Keratinocyte (primary cell): ENCODE measurements at regions not wholly inside any gene's neighbourhood (a gene's known extent, or its start where the extent isn't known, plus 50 kb on each side); places are given as distances from the start of the nearest gene placed in this dataset.

Source experiments
- DNase-seq: peaks from one replicate; pipeline ENCODE4 v3.0.0-alpha.2; 2011; ENCODE audit warnings: low read depth, missing footprints, low spot score
- FAIRE-seq: peaks from 2 replicates; lab custom pipeline; 2011; peaks lifted over from hg19 to GRCh38; lab: Jason Lieb, UNC
- H2AFZ ChIP-seq: 2 replicates; pipeline ENCODE4 v1.6.0; 2012; ENCODE audit warnings: low read length, control low read depth, inconsistent platforms; ENCODE audit not compliant: control insufficient read depth
- H3K27ac ChIP-seq: 2 replicates; pipeline ENCODE4 v1.5.1; 2011; ENCODE audit warnings: low read length; ENCODE audit not compliant: control insufficient read depth, insufficient read depth
- H3K27me3 ChIP-seq: 3 replicates; pipeline ENCODE4 v1.6.0; 2011; ENCODE audit warnings: low read length; ENCODE audit not compliant: control insufficient read depth, insufficient read depth; ENCODE audit errors: extremely low read depth
- H3K36me3 ChIP-seq, 2 experiments: 2 replicates in 1 of 2; 3 replicates in 1 of 2; pipeline ENCODE4 v1.5.1; 2011; ENCODE audit warnings: low read length in 2 of 2, mild to moderate bottlenecking in 1 of 2; ENCODE audit not compliant: control insufficient read depth in 2 of 2, insufficient read depth in 2 of 2; ENCODE audit errors: extremely low read depth in 1 of 2
- H3K4me1 ChIP-seq: 3 replicates; pipeline ENCODE4 v1.5.1; 2011; ENCODE audit warnings: low read length; ENCODE audit not compliant: control insufficient read depth, insufficient read depth; ENCODE audit errors: extremely low read depth
- H3K4me2 ChIP-seq: 3 replicates; pipeline ENCODE4 v1.6.0; 2011; ENCODE audit warnings: low read depth, low read length; ENCODE audit not compliant: control insufficient read depth, insufficient read depth; ENCODE audit errors: extremely low read depth
- H3K4me3 ChIP-seq, 3 experiments: fragments of 200-600 bp in 1 of 3; sonication (generic) in 1 of 3; 2 replicates in 2 of 3; 3 replicates in 1 of 3; pipeline ENCODE4 v1.5.1; 2011 to 2016; ENCODE audit warnings: low read length in 3 of 3, mild to moderate bottlenecking in 3 of 3, control low read depth in 2 of 3, inconsistent platforms in 1 of 3, low read depth in 1 of 3, mixed read lengths in 1 of 3, mixed run types in 1 of 3, moderate library complexity in 1 of 3; ENCODE audit not compliant: control insufficient read depth in 2 of 3, insufficient read depth in 2 of 3; ENCODE audit errors: extremely low read depth in 1 of 3
- H3K79me2 ChIP-seq: 2 replicates; pipeline ENCODE4 v1.6.0; 2012; ENCODE audit warnings: low read length; ENCODE audit not compliant: control insufficient read depth, insufficient read depth
- H3K9ac ChIP-seq: 3 replicates; pipeline ENCODE4 v1.6.0; 2011; ENCODE audit warnings: low read length; ENCODE audit not compliant: control insufficient read depth, insufficient read depth; ENCODE audit errors: extremely low read depth
- H3K9me1 ChIP-seq: 3 replicates; pipeline ENCODE4 v1.6.0; 2011; ENCODE audit warnings: low read length; ENCODE audit not compliant: control insufficient read depth, insufficient read depth; ENCODE audit errors: extremely low read depth
- H3K9me3 ChIP-seq: 2 replicates; pipeline ENCODE4 v1.5.1; 2012; ENCODE audit warnings: low read depth, low read length; ENCODE audit not compliant: control insufficient read depth
- H4K20me1 ChIP-seq: 3 replicates; pipeline ENCODE4 v1.6.0; 2011; ENCODE audit warnings: low read length; ENCODE audit not compliant: control insufficient read depth, insufficient read depth; ENCODE audit errors: extremely low read depth
- EZH2 ChIP-seq: IDR thresholded peaks from one replicate; pipeline ENCODE4 v1.6.1; 2012; ENCODE audit warnings: inconsistent platforms, mild to moderate bottlenecking, low read length, moderate library complexity
- dilution Hi-C: fragments of 300-500 bp; cut with MboI; formaldehyde crosslinking; loops from one replicate; pipeline ENCODE4 v1.7.0; 2020; ENCODE audit warnings: low sequenced_read_pairs; ENCODE audit not compliant: extremely low pct_ligation_motif_present
- TF ChIP-seq, protein P1 (sequence below), 3 experiments: IDR thresholded peaks in 1 of 3; conservative IDR thresholded peaks in 1 of 3; optimal IDR thresholded peaks in 1 of 3; 2 replicates in 2 of 3; 3 replicates in 1 of 3; pipeline versions ENCODE3 to v1.5.1; 2011; ENCODE audit warnings: low read length in 3 of 3, mild to moderate bottlenecking in 3 of 3, moderate library complexity in 2 of 3, control low read depth in 1 of 3, inconsistent platforms in 1 of 3; ENCODE audit not compliant: insufficient read depth in 2 of 3; ENCODE audit errors: extremely low read depth in 1 of 3

DNA sequence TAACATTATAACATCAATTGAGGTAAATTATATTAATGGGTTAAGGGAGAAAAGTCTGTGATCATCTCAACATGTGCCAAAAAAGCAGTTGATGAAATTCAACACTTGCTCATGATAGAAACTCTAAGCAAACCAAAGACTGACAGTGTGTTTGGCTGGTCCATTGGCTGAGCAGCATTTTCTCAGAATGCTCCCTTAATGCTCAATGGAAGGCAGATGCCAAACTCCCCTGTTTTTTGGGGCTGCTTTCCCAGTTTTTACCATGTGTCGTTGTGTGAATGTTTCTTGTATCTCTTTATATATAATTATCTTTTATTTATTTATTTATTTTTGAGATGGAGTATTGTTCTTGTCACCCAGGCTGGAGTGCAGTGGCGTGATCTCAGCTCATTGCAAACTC lies 114.7 kb downstream of the SEC23IP start:
- dilution Hi-C loops = no loop called here
- no peak overlapping the region for H3K27ac ChIP-seq
- no peak overlapping the region for H3K9ac ChIP-seq
- H2AFZ ChIP-seq = no peak overlapping the region
- H3K9me1 ChIP-seq = no peaks in the 10 kb centered on the region
- no peaks in the 10 kb centered on the region for H3K79me2 ChIP-seq
- no peak for TF ChIP-seq EZH2
- TF ChIP-seq, protein P1, sequence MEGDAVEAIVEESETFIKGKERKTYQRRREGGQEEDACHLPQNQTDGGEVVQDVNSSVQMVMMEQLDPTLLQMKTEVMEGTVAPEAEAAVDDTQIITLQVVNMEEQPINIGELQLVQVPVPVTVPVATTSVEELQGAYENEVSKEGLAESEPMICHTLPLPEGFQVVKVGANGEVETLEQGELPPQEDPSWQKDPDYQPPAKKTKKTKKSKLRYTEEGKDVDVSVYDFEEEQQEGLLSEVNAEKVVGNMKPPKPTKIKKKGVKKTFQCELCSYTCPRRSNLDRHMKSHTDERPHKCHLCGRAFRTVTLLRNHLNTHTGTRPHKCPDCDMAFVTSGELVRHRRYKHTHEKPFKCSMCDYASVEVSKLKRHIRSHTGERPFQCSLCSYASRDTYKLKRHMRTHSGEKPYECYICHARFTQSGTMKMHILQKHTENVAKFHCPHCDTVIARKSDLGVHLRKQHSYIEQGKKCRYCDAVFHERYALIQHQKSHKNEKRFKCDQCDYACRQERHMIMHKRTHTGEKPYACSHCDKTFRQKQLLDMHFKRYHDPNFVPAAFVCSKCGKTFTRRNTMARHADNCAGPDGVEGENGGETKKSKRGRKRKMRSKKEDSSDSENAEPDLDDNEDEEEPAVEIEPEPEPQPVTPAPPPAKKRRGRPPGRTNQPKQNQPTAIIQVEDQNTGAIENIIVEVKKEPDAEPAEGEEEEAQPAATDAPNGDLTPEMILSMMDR (optimal IDR thresholded peaks at IDR 0.05 in 1 of 3, IDR thresholded peaks at IDR 0.05 in 1 of 3, conservative IDR thresholded peaks at IDR 0.05 in 1 of 3; ENCODE audit: extremely low read depth in 1 of 3, insufficient read depth in 2 of 3, low read length in 3 of 3) = no peak
- no peak overlapping the region for H3K4me2 ChIP-seq
- H3K36me3 ChIP-seq = no peaks in the 10 kb centered on the region
- H3K27me3 ChIP-seq = peaks cover 25% of the 10 kb centered on the region
- no peak overlapping the region for H3K4me3 ChIP-seq
- no peak for FAIRE-seq
- DNase-seq = no peak
- no peaks in the 10 kb centered on the region for H3K9me3 ChIP-seq
- no peaks in the 10 kb centered on the region for H3K4me1 ChIP-seq
- no peaks in the 10 kb centered on the region for H4K20me1 ChIP-seq

DNA sequence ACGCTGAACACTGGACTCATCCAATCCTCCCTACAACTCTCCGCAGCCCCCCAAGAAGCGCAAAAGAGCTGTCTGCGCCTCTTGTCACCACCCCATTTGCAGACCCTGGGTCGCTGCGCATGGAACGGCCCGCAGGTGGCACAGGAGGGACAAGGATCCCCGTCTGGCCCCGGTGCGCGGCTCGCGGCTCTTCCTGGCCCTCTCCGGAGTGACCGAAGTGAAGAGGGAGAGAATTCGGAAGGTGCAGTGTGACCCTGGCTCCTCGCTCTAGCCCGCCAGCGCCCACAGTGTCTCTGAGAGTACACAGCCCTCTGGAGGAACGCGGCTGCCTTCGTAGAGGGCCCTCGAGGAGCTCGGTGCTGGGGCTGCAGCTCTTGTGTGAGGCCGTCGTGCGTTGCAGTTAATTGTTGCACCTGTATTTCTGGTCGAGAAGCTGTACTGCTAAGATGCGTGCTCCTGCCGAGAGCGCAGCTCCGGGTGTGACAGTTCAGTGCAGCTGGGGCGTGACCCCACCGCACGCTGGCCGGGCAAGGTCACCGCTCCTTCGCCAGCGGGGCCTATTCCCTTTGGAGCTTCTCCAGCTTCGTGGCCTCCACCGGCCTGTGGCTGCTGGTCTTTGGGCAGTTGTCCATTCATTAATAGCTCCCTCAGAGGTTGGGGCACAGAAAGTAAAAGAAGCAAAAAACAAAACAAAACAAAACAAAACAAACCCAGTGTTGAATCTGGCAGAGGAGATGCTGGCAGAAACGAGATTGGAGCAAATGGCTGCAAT lies 119.0 kb downstream of the SEC23IP start:
- dilution Hi-C loops = no loop called here
- no peak overlapping the region for H3K9ac ChIP-seq
- no peak for FAIRE-seq

More for the DNA sequence above, 119.0 kb downstream of the SEC23IP start:
- H4K20me1 ChIP-seq = no peaks in the 10 kb centered on the region
- no peak for DNase-seq
- H3K4me2 ChIP-seq = no peak overlapping the region
- H3K27ac ChIP-seq = no peak overlapping the region
- H3K79me2 ChIP-seq = no peaks in the 10 kb centered on the region
- H2AFZ ChIP-seq = no peak overlapping the region
- H3K27me3 ChIP-seq = peaks cover 15% of the 10 kb centered on the region
- no peaks in the 10 kb centered on the region for H3K4me1 ChIP-seq
- no peaks in the 10 kb centered on the region for H3K36me3 ChIP-seq
- H3K4me3 ChIP-seq = no peak overlapping the region
- no peaks in the 10 kb centered on the region for H3K9me1 ChIP-seq
- TF ChIP-seq, protein P1 (optimal IDR thresholded peaks at IDR 0.05 in 1 of 3, IDR thresholded peaks at IDR 0.05 in 1 of 3, conservative IDR thresholded peaks at IDR 0.05 in 1 of 3; ENCODE audit: extremely low read depth in 1 of 3, insufficient read depth in 2 of 3, low read length in 3 of 3) = no peak
- no peak for TF ChIP-seq EZH2
- H3K9me3 ChIP-seq = no peaks in the 10 kb centered on the region
